SK-N-DZ (cell line): ENCODE measurements at regions not wholly inside any gene's neighbourhood (a gene's known extent, or its start where the extent isn't known, plus 50 kb on each side); places are given as distances from the start of the nearest gene placed in this dataset.

Experiments used
- DNase-seq: peaks from one replicate; pipeline ENCODE4 v3.0.0-alpha.2; 2015; ENCODE audit warnings: low spot score

DNA sequence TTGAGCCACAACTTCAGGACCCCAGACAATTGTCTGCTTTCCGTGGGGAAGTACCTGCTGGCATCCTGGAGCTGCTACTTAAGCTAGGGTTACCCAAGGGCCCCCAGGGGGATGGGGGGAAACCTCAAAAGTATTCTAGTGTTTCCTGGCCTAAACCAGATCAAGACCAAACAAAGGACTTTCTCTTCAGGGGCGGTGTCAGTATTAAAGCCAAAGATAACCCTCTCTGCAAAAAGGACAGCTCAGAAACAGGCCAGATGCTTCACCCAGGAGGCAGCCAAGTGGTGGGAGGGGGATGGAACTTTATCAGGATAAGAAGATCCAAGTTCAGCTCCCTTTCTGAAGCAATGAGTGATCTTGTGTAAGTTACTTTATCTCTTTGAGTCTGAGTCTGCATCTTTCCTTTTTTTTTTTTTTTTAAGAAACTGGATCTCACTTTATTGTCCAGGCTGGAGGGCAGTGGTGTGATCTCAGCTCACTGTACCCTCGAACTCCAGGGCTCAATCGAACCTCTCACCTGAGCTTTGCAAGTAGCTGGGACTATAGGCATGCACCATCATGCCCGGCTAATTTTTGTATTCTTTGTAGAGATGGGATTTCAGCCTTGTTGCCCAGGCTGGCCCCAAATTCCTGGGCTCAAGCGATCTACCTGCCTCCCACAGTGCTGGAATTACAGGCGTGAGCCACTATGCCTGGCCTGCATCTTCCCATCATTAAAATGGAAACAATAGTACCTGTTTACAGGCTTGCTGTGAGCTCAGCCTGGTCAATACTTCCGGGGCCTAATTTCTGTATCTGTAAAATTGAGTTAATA lies 151.8 kb upstream of the PTPRM start:
- DNase-seq: no peak

GRCh38 chr18:7417727-7418126 lies 149.4 kb upstream of the PTPRM start:
- no peak for DNase-seq

- peak; percentile 93 for DNase-seq
These were observed 137.3 kb upstream of the PTPRM start for GRCh38 chr18:7429831-7430230.

DNA sequence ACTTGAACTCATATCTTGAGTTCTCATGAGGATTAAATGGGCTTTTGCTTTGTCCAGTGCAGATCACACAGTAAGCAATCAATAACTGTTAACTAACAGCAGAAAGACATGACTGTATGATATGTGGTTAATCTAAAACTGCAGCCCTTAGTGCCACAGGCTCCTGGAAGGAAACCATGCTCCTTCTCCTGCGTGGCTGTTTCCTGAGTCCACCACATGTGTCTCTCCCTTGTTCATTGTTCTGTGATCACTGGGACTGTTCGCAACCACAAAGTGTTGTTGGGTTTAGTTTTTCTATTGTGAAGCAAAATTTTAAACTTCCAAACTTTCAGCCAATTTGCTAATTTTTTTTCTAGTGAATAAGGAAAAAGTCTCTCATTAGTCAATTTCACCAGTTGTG lies 130.9 kb upstream of the PTPRM start:
- DNase-seq: no peak

DNA sequence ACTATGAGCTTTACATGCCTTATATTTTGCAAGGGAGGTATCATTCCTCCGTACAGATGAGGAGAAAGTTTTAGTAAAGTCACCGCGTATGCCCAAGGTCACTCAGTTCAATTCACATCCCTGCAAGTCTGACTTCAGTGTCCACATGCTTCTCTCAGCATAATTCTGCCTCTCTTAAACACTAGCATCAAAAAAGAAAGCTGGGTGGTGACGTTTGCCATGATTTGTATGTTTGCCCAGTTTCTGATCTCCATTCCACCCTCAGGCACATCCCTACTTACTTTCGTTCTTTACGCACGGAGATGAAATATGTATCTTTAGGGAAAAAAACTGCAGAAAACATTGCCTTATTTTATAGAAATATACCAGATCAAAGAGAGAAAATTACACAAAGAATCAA lies 129.2 kb upstream of the PTPRM start:
- no peak for DNase-seq

GRCh38 chr18:7438646-7439045 lies 128.5 kb upstream of the PTPRM start:
- DNase-seq: peak; percentile 91

- no peak for DNase-seq
These were observed 119.6 kb upstream of the PTPRM start for GRCh38 chr18:7447318-7448028.

- peak; percentile 71 for DNase-seq
These were observed 114.8 kb upstream of the PTPRM start for GRCh38 chr18:7452331-7452730.

DNA sequence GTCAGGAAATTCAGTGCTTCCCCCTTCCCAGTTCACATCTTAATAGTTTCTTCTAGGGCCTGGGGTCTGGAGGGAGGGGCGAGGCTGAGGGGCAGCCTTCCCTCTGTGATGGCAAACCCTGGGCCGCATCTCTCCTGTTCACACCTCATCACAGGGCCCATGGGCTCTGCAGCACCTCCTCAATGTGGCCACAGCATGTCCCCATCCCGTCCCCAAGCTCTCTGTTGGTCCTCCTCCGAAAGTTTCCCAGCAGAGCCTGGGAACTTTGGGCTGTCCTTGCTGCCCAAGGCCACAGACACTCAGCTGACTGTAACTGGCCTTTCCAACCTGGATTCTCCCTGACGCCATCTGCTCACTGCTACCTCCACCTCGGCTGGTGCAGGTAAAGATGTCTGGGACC lies 112.7 kb upstream of the PTPRM start:
- no peak for DNase-seq

DNA sequence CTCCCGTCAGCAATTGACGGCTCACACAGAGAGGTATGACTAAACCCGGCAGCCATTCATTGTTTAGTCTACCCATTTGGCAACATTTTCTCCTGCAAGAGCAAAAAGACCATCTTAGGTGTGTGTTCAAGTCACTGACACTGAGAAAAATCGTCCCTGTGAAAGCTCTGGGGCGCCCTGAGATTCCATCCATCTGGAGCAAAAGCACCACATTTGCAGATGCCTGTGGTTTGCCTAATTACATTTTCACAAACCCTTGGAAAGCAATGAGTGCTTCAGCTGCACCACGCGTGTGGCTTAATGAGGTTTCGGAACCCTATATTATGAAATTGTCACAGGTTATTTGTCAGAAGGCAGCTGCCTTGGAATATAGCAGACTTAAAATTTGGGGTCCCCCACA lies 110.7 kb upstream of the PTPRM start:
- DNase-seq: peak; percentile 23

- no peak for DNase-seq
These were observed 109.9 kb upstream of the PTPRM start for GRCh38 chr18:7457262-7457661.

- no peak for DNase-seq
These were observed 108.2 kb upstream of the PTPRM start for GRCh38 chr18:7458884-7459283.

DNA sequence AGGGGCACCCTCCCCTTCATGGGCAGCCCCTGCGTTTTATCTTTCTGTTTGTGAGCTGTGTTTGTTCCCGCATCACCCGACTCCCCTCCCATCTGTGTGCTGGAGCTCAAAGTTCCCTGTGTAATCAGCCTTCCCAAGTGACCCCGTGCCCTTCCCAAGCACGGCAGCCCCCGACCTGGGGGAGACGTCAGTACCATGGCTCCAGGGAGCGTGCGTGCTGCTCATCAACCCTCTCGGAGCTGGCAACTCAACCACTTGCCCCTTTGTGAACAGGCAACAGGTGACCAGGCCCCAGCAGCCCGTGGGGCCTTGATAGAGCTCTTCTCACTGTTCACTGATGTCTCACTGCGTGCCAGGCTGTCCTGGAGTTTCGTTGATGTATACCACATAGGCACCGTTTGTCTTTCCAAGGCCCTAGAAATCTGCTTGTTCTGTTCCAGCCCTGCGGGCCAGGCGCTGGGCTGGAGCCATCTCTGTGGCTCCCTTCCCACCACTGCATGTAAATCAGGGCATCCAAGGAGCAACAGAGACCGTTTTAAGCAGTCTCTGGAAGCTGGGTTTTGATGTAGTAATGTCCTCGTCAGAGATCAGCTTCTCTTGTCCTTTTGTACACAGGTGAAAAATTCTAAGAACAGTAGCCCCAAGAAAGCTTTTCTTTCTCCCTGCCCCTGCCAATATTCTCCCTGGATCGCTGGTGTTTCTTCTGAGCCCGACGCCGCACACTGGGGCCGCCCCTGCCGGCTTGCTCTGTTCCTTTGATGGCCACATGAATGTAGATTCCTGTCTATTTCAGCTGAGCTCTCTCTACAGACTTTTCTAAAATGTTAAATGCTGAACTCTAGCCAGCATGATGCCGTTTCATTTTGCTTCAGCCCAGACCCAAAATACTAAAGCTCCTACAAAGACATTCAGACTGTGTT lies 107.0 kb upstream of the PTPRM start:
- no peak for DNase-seq

GRCh38 chr18:7464245-7464966 lies 102.7 kb upstream of the PTPRM start:
- DNase-seq: no peak

- DNase-seq: no peak
These were observed 100.9 kb upstream of the PTPRM start for GRCh38 chr18:7466190-7466589.

- peak; percentile 59 for DNase-seq
These were observed 99.2 kb upstream of the PTPRM start for GRCh38 chr18:7467708-7468466.

DNA sequence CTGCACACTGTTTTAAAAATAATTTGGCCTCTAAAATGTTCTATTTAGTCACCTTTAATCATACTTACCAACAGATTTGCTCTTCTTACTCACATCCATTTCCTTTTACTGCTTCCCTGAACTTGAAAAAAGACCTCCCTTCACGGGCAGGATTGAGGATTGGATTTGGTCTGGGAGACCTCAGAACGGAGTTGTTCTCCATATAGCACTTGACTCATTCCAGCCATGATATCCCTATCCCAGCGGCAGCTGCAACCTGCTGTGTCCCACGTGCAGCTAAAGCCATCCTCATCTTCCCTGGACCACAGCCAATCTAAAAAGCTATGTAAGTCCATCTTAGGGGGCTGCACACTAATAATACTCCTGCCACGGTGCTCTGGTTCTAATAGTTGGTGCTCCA lies 97.0 kb upstream of the PTPRM start:
- no peak for DNase-seq

DNA sequence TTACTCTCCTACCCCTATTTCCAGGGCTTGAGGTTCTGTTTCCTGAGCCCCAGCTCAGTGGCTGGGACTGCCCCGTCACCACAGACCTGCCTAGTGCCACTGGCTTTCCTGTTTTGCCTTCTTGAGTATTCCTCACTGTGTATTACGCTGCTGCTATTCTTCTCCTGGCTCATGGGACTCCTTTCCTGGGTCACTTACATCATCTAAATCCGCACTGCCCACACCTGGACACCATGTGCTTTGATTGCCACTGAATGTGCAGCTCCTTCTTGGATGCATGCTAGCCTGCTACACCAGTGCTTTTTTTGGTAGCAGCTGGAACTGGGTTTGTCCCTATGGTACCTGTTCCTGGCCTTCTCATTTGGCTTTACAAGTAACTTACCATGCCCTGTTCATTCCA lies 96.6 kb upstream of the PTPRM start:
- DNase-seq: no peak

DNA sequence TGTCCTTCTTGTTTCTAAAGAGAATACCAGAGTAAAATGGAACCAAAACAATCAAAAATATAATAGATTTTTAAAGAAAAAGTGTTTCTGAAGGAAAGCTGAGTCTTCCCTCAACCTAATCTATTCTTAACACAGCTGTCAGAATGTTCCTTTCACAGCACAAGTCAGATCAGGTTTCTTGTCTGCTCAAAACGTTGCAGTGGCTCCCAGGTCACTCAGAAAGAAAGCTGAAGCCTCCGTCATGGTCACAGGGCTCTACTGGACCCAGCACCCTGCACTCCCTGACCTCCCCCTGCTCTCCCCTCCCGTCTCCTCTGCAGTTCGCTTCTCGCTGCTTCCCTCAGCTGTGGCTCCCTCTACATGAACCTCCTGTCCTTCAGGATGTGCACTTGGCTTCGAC lies 90.7 kb upstream of the PTPRM start:
- no peak for DNase-seq

DNA sequence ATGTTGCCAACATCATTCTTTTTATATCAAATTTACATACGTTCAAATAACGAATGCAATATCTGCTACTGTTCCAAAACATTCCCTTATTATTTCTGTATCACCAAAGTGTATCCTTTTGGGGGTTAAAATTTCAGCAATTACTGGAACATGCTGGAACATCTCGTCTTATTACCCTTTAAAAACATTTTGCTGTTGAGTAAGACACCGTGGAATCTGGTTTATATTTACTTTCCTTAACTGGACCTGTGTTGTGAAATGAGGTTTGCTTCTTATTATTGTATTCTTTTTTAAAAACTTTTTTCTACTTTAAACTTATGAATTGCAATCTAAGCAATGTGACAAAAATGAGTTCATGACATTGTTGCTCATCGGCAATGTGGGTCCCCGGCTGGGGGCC lies 87.4 kb upstream of the PTPRM start:
- DNase-seq: no peak

DNA sequence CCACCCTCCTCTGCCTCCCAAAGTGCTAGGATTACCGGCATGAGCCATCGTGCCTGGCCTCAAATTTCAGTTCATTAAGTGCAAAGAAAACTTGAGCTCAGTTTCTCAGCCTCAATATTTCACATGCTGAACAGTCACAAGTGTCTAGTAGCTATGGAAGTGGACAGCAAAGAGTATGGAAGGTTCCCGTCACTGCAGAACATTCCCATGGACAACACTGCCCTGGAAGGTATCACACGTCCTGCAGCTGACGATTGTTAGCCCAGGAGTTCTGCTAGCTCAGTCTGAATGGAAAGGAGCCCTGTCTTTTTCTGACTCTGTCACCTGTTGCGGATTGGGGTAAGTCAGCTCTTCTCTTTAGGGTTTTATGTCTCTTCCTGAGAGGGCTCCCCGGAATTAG lies 86.2 kb upstream of the PTPRM start:
- DNase-seq: no peak
